ENCODE measurements at regions not wholly inside any gene's neighbourhood (a gene's known extent, or its start where the extent isn't known, plus 50 kb on each side); places are given as distances from the start of the nearest gene placed in this dataset.
"Not testable (repeated sequence)": the region's sequence is repeated elsewhere in the genome, so short reads cannot be mapped to it uniquely, and the experiment has no call there.

- no peak for DNase-seq
Observed at GRCh38 chr6:169869301-169869700, 117.9 kb downstream of the ERMARD start.

DNA sequence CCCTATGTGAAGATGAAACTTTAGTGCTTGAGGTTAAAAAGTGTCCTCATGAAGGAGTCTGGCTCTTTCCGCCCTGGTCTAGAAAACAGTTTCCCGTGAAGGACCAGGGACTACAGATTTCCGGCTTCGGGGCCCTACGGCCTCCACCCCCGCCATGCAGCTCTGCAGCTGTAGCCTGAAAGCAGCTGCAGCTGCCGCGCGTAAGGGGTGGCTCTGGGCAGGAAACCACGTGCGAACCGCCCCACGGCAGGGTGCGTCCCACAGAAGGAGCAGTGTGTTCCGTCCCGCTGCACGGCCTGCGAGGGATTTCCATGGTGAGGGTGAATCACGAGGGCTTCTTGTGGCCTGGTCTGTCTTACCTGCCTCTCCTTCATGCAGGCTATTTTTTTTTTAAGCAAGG, 117.0 kb downstream of the ERMARD start:
- peak; percentile 54 for DNase-seq

DNA sequence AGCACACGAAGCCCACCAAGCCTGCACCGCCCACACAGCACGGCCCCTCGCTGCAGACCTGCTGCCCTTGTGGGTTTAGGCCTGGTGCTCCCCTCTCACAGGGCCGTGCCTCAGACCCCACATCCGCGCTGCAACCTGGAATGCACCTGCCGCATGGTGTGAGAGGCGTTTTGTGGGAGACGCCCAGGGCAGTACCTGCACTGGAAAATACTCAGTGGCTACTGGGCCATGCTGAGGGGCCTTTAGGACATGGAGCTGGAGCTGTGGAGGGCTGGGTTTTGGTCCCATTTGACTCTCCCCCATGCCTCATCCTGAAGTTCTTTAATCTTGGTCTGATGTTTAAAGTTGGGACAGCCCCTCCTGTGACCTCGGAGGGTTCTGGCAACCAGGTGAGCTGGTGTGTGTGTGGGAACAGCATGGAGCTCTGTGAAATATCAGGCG, 116.3 kb downstream of the ERMARD start:
- DNase-seq = no peak

DNA sequence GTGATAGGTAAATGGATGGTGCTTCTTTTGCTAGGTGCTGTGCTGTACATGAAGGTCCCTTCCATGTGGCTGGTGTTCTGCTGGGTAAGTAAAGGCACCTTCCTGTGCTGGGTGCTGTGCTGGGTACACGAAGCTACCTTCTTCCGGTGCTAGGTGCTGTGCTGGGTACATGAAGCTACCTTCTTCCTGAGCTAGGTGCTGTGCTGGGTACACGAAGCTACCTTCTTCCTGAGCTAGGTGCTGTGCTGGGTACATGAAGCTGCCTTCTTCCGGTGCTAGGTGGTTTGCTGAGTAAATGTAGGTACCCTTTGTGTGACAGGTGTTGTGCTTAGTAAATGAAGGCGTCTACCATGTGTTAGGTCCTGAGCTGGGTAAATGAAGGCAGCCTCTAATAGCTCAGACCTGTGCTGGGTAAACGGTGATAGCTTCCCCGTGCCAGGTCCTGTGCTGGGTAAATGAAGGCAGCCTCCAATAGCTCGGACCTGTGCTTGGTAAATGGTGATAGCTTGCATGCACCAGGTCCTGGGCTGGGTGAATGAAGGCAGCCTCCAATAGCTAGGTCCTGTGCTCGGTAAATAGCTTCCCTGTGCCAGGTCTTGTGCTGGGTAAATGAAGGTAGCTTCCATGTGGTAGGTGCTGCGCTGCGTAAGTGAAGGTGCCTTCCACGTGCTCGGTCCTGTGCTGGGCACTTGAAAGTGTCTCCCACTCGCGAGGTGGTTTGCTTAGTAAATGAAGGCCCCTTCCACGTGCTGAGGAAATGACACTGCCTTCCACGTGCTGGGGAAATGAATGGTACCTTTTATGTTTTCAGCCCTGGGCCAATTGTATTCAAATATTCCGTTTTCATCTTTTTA, 115.5 kb downstream of the ERMARD start:
- DNase-seq = no peak

DNA sequence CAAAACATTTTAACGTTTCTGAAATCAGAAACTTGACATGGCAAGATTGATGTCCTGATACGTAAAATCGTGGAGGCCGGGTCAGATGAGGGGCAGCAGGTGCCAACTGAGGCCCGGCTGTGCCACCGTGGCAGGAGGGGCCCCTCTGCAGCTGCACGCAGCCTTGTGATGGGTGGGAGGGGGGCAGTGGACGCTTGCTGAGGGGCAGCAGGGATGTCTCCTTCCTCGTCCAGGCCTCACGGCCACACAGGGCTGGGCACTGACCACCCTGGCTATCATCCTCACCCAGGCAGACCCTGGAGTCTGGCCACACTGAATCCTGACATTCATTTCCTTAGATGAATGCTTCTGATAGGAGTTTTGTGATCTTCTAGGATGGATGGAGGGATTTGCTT, 114.7 kb downstream of the ERMARD start:
- no peak for DNase-seq

GRCh38 chr6:169865346-169866139, 114.1 kb downstream of the ERMARD start:
- DNase-seq = no peak

GRCh38 chr6:169864148-169865020, 113.0 kb downstream of the ERMARD start:
- DNase-seq = no peak

DNA sequence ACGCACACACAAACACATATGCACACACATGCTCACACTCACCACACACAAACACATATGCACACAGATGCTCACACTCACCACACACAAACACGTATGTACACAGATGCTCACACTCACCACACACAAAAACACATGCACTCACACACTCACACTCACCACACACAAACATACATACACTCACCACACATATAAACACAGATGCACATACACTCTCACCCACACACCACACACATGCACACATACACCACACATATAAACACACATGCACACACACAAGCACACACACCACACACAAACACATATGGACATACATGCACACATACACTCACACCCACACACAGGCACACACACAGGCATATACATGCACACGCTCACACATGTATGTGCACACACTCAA, 112.3 kb downstream of the ERMARD start:
- DNase-seq = no peak

DNA sequence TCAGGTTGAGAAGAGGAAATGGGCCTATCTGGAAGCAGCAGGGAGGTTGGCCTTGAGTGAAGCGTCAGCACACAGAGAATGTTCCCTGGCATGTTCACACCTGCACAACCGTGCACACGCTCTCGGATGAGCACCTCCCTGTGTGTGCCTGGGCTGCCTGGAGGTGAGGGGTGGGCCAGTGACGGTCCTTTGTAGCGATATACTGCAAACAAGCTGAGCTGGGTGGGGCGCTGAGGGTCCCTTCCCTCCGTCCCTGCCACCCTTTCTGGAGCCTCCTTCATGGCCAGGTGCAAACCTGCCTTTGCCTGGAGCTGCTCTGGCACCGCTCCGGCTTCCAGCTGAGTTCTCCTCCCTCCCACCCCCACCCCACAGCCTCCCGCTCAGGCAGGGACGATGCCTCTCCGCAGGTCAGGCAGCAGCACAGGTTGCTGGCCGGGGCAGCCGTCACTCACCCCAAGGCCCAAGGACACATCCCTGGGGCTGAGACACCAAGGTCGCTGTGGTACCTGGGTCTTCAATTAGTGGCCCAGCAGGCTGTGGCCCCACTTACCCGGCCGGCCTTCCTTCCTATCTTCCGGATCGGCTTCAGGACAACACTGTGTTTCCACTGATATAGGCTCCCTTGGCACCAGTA, 111.6 kb downstream of the ERMARD start:
- no peak for DNase-seq

DNA sequence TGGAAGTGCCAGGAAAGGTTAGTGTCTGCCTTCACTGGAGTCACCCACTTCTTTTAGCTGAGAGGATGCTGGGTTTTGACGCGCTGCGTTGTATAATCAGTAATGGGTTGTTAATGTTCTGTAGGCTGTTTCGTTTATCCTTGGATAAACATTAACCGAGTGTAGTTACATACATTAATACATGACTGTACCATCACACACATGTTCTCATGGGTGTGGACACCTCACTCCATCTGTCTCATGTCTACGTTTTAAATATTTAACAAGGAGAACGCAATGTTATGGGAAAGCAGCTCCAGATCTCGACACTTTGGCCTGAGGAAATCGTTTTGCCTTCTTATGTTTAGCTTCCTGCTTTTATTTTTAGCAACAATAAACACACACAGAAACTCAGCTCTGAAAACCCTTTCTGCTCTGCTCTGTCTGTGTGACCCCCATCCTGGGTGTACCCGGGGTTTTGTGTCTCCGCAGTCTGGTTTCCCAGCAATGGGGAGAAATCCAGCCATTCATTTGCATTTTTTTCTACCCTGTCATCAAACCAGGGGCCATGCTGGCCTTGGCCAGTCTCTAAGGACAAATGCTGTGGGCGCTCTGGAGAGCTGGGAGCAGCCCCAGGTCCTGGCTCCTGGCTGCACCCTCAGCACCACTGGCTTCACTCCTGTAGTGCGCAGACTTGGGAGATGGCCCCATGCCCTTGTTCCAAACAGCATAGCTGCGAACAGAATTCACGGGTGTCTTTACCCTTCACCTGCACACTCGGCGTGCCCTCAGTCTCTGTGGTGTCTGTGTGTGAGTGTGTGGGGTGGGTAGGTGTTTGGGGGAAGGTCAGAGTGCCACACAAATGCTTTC, 110.8 kb downstream of the ERMARD start:
- DNase-seq = no peak

GRCh38 chr6:169861431-169862042, 110.1 kb downstream of the ERMARD start:
- no peak for DNase-seq

DNA sequence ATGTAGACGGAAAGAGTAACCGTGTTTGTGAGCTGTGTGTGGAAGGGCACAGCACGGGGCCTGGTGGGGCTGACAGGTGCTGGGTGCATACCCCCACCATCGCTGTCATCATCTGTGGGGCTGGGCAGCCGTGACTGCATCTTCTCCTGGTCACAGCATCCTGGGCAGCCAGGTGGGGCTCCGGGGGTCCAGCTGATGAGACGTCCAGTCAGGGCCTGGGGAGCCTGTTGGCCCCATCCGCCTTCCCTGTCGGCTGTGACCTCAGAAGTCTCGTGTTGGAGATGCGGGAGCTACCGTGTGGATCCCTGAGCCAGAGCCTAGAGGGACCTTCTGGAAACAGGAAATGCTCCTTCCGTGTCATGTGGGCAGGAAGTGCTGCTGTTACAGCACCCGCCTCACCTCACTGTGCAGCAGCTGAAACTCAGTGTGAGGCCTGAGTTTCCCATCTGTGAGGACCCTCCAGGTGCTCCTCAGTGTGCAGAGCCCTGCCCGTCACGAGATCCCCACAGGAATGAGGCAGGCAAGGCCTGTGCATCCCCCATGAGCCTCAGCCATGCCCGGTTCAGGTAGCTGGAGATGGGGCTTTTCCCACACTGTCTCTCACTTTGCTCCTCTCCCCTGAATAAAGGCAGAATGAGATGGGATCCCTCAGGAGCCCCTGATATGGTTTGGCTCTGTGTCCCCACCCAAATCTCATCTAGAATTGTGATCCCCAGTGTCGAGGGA, 108.7 kb downstream of the ERMARD start:
- no peak for DNase-seq

DNA sequence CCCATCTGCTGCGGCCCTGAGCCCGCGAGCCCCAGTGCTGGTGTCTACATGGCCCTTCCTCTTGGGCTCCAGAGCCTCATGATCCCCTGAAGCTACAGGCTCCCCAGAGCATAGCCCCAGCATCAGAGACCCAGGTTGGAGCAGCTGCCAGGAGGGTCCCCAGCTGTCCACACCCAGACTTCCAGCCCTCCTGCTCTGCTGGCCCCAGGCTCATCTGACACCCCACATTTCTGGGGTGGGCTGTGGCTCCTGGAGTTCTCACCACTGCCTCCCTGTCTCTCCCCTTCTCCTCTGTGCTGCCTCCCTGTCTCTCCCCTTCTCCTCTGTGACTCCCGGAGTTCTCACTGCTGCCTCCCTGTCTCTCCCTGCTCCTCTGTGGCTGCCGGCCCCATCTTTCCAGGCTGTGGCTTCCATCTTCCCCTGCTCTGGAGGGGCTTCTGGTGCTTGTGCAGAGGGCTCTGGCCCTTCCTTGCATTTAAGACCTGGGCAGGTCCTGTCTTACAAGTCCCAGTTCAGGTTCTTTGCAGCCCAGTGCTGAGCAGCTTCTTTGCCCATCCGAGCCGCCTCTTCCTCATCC, 108.1 kb downstream of the ERMARD start:
- DNase-seq = no peak

DNA sequence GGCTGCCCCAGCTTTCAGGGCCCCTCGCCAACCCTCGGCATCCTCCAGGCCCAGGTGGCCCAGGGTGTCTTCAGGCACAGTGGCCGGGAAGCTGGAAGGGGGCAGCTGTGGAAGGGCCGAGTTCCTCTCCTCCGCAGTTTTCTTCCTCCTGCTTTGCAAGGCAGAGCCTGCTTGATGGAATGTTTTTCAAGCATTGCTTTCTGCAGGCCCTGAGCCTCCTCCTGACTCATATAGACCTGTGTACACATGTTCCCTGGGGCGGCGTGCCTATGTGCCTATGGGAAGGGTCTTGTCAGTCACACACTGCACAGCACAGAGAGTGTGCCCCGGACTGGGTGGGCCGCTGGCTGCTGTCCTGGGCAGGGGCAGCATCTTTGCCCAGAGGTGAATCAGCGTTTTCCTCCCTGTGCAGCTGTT, 107.5 kb downstream of the ERMARD start:
- no peak for DNase-seq

DNA sequence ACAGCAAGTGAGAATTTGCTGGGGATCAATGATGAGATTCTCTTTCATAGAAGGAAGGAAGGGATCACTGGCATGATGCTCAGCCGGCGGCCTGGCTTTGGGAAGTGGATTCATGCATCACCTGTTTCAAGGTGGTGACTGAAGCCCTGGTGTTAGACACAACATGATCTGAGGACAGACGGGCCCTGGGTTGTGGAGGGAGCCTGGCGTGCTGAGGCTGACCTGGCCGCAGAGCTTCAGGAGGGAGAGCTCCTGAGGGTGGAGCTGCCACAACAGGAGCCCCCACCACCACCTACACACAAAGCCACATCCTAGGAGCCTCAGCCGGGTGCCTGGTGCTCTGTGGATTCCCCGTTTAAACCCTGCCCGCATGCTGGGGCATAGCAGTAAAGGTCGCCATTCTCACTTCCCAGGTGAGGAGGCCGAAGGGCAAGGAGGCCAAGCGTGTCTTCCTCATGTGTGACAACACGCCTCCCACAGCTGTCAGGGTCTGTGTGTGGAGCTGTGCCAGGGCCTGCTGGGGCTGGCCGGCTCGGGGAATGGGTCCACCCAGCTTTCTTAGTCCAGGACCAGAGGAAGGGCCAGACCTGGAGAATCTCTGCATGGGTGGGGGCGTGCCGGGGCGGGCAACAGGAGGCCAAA, 107.0 kb downstream of the ERMARD start:
- no peak for DNase-seq

DNA sequence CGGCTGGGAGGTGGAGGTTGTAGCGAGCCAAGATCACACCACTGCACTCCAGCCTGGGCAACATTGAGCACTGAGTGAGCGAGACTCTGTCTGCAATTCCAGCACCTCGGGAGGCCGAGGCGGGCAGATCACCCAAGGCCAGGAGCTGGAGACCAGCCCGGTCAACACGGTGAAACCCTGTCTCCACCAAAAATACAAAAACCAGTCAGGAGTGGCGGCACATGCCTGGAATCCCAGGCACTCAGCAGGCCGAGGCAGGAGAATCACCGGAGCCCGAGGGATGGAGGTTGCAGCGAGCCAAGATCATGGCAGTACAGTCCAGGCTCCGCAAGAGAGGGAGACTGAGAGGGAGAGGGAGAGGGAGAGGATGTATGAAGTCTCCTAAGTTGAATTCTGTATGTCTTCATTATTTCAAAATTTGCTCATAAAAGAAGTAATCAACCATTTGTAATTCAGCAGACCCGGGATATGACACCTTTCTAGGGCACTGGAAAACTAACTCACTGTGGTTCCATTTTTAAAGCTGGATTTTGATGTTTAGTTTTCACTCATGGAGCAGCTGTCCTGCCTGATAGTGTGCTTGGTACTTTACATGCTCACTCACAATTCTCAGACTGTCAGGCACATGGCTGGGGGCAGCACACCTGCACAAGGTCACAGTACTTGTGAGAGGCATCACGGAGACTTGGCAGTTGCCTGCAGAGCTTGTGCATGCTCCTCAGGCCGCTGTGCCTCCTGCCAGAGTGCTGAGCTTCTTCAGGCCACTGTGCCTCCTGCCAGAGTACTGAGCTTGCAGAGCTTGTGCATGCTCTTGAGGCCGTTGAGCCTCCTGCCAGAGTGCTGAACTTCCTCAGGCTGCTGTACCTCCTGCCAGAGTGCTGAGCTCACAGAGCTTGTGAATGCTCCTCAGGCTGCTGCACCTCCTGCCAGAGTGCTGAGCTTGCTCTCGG, 106.2 kb downstream of the ERMARD start:
- DNase-seq = no peak

DNA sequence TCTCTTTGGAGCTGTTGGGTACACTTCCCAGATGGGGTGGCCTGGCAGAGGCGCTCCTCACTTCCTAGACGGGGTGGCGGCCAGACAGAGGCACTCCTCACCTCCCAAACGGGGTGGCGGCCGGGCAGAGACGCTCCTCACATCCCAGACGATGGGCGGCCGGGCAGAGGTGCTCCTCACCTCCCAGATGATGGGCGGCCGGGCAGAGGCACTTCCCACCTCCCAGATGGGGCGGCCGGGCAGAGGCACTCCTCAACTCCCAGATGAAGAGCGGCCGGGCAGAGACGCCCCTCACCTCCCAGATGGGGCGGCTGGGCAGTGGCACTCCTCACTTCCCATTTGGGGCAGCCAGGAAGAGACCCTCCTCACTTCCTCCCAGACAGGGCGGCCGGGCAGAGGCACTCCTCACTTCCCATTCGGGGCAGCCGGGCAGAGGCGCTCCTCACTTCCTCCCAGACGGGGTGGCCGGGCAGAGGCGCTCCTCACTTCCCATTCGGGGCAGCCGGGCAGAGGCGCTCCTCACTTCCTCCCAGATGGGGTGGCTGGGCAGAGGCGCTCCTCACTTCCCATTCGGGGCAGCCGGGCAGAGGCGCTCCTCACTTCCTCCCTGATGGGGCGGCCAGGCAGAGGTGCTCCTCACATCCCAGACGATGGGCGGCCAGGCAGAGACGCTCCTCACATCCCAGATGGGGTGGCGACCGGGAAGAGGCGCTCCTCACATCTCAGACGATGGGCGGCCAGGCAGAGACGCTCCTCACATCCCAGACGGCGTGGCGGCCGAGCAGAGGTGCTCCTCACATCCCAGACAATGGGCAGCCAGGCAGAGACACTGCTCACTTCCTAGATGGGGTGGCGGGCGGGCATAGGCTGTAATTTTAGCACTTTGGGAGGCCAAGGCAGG, 105.3 kb downstream of the ERMARD start:
- DNase-seq = not testable (repeated sequence)

All from left hindlimb (tissue), 1 donor.